Endothelial cell of umbilical vein (primary cell): ENCODE measurements at regions not wholly inside any gene's neighbourhood (a gene's known extent, or its start where the extent isn't known, plus 50 kb on each side); places are given as distances from the start of the nearest gene placed in this dataset.

Source experiments
- POLR2A ChIP-seq: IDR thresholded peaks from 2 replicates; pipeline ENCODE4 v1.6.1; 2012; ENCODE audit warnings: low read depth, mild to moderate bottlenecking, control low read depth, low read length
- TF ChIP-seq, protein P1 (sequence below), 2 donors: IDR thresholded peaks; 1 replicate in 1 of 2; 2 replicates in 1 of 2; pipeline ENCODE4 v1.5.1; 2011; ENCODE audit warnings: low read length in 2 of 2, mild to moderate bottlenecking in 2 of 2, moderate library complexity in 2 of 2, control low read depth in 1 of 2, inconsistent platforms in 1 of 2, low read depth in 1 of 2; ENCODE audit not compliant: insufficient read depth in 1 of 2; ENCODE audit errors: extremely low read depth in 1 of 2

DNA sequence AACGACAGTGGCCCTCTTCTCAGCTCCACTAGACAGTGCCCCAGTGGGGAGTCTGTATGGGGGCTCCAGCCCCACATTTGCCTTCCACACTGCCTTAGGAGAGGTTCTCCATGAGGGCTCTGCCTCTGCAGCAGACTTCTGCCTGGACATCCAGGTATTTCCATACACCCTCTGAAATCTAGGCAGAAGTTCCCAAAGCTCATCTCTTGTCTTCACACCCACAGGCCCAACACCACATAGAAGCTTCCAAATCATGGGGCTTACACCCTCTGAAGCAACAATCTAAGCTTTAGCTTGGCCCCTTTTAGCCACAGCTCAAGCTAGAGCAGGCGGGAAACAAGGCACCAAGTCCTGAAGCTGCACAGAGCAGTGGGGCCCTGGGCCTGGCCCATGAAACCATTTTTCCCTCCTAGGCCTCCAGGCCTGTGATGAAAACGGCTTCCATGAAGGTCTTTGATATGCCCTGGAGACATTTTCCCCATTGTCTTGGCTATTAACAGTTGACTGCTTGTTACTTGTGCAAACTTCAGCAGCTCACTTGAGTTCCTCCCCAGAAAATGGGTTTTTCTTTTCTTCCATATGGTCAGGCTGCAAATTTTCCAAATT lies 89.2 kb downstream of the KBTBD2 start:
- no peak for TF ChIP-seq POLR2A
- TF ChIP-seq, protein P1, sequence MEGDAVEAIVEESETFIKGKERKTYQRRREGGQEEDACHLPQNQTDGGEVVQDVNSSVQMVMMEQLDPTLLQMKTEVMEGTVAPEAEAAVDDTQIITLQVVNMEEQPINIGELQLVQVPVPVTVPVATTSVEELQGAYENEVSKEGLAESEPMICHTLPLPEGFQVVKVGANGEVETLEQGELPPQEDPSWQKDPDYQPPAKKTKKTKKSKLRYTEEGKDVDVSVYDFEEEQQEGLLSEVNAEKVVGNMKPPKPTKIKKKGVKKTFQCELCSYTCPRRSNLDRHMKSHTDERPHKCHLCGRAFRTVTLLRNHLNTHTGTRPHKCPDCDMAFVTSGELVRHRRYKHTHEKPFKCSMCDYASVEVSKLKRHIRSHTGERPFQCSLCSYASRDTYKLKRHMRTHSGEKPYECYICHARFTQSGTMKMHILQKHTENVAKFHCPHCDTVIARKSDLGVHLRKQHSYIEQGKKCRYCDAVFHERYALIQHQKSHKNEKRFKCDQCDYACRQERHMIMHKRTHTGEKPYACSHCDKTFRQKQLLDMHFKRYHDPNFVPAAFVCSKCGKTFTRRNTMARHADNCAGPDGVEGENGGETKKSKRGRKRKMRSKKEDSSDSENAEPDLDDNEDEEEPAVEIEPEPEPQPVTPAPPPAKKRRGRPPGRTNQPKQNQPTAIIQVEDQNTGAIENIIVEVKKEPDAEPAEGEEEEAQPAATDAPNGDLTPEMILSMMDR (IDR thresholded peaks at IDR 0.05; ENCODE audit: extremely low read depth in 1 of 2, insufficient read depth in 1 of 2, low read depth in 1 of 2, low read length in 2 of 2) = no peak
